22Rv1 (cell line): ENCODE measurements at regions not wholly inside any gene's neighbourhood (a gene's known extent, or its start where the extent isn't known, plus 50 kb on each side); places are given as distances from the start of the nearest gene placed in this dataset.

Experiments used
- CTCF ChIP-seq: fragments of 450-650 bp; IDR thresholded peaks from 2 replicates; pipeline ENCODE4 v1.5.1; 2017; ENCODE audit warnings: mild to moderate bottlenecking
- ZFX ChIP-seq: fragments of 450-650 bp; IDR thresholded peaks from 2 replicates; pipeline ENCODE4 v1.6.1; 2017; ENCODE audit warnings: antibody characterized with exemption, borderline replicate concordance

- TF ChIP-seq CTCF (no peak), ZFX (no peak)
Observed at GRCh38 chr5:111002036-111002435, 69.5 kb upstream of the TSLP start.
